Sigmoid colon (tissue), 4 donors: ENCODE measurements at regions not wholly inside any gene's neighbourhood (a gene's known extent, or its start where the extent isn't known, plus 50 kb on each side); places are given as distances from the start of the nearest gene placed in this dataset.

ENCODE experiments used
- CTCF ChIP-seq, 4 experiments: fragments of 450-650 bp in 3 of 4; fragments of 200-600 bp in 1 of 4; IDR thresholded peaks; one replicate each; pipeline ENCODE4 v1.5.1; 2016 to 2019; ENCODE audit warnings: antibody characterized with exemption in 4 of 4, mild to moderate bottlenecking in 3 of 4, moderate library complexity in 2 of 4
- EP300 ChIP-seq, 4 donors: sonication (generic); formaldehyde crosslinking; IDR thresholded peaks; one replicate each; pipeline ENCODE4 v1.6.1; 2017; ENCODE audit warnings: antibody characterized with exemption in 4 of 4
- POLR2A ChIP-seq, 2 donors: fragments of 450-650 bp; IDR thresholded peaks; one replicate each; pipeline ENCODE4 v1.6.1; 2016; ENCODE audit warnings: antibody characterized with exemption in 2 of 2, mild to moderate bottlenecking in 2 of 2, moderate library complexity in 2 of 2

GRCh38 chr6:113317891-113318574 is 539.1 kb upstream of the MARCKS start:
- TF ChIP-seq CTCF (IDR thresholded peaks at IDR 0.05) = no peak
- no peak for TF ChIP-seq EP300 (IDR thresholded peaks at IDR 0.05)
- no peak for TF ChIP-seq POLR2A (IDR thresholded peaks at IDR 0.05)
